Suprapubic skin (tissue), 3 donors: ENCODE measurements at regions not wholly inside any gene's neighbourhood (a gene's known extent, or its start where the extent isn't known, plus 50 kb on each side); places are given as distances from the start of the nearest gene placed in this dataset.

Experiments used
- POLR2AphosphoS5 ChIP-seq, 3 donors: sonication (generic); formaldehyde crosslinking; IDR thresholded peaks; one replicate each; pipeline ENCODE4 v1.6.1; 2017; ENCODE audit warnings: antibody characterized with exemption in 3 of 3
- TF ChIP-seq, protein P1 (sequence below), 2 donors: fragments of 200-600 bp in 1 of 2; fragments of 450-650 bp in 1 of 2; sonication (generic) in 1 of 2; IDR thresholded peaks; one replicate each; pipeline ENCODE4 v1.5.1; 2016 to 2019; ENCODE audit warnings: antibody characterized with exemption in 2 of 2, mild to moderate bottlenecking in 1 of 2, moderate library complexity in 1 of 2

DNA sequence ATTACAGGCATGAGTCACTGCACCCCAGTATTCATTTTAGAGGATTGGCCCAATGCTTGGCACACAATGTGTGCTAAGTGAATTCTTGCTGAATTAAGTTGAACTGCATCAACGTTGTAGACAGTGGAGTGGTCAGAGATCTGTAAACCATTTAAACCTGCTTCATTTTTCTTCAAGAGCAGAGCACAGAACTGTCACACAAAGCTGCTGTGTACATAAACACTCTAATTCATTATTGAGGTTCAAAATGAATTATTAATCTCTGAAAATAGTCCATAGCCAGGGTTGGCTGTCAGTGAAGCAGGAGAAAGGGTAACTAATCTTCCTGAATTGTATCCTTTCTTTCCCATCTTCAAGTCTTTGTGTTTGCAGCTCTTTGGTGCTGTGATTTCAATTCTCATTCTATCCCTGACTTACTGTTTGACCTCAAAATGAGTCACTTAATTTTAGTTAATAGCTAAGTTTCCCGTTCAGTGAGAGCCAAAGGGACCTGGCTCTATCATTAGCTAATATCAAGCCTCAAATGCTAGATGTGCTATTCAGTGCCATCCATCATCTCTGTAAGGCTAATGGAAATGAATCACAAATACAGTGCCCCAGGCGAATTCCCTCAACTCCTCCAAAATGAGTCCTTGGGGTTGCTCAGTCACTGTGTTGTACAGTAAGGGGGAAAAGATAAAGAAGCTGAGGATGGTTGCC, 77.0 kb upstream of the TSC22D1 start:
- TF ChIP-seq, protein P1, sequence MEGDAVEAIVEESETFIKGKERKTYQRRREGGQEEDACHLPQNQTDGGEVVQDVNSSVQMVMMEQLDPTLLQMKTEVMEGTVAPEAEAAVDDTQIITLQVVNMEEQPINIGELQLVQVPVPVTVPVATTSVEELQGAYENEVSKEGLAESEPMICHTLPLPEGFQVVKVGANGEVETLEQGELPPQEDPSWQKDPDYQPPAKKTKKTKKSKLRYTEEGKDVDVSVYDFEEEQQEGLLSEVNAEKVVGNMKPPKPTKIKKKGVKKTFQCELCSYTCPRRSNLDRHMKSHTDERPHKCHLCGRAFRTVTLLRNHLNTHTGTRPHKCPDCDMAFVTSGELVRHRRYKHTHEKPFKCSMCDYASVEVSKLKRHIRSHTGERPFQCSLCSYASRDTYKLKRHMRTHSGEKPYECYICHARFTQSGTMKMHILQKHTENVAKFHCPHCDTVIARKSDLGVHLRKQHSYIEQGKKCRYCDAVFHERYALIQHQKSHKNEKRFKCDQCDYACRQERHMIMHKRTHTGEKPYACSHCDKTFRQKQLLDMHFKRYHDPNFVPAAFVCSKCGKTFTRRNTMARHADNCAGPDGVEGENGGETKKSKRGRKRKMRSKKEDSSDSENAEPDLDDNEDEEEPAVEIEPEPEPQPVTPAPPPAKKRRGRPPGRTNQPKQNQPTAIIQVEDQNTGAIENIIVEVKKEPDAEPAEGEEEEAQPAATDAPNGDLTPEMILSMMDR (IDR thresholded peaks at IDR 0.05): no peak
- TF ChIP-seq POLR2AphosphoS5 (IDR thresholded peaks at IDR 0.05): no peak
